ENCODE measurements at regions not wholly inside any gene's neighbourhood (a gene's known extent, or its start where the extent isn't known, plus 50 kb on each side); places are given as distances from the start of the nearest gene placed in this dataset.
"Not testable (repeated sequence)": the region's sequence is repeated elsewhere in the genome, so short reads cannot be mapped to it uniquely, and the experiment has no call there.

- DNase-seq = no peak
Measured at GRCh38 chr4:20046931-20047677, 204.6 kb upstream of the SLIT2 start.

- no peak for DNase-seq
Measured at GRCh38 chr4:20046179-20046578, 205.5 kb upstream of the SLIT2 start.

GRCh38 chr4:20044966-20045365 is 206.7 kb upstream of the SLIT2 start:
- DNase-seq = no peak

GRCh38 chr4:20044502-20044911 is 207.2 kb upstream of the SLIT2 start:
- DNase-seq = no peak

GRCh38 chr4:20043991-20044390 is 207.7 kb upstream of the SLIT2 start:
- DNase-seq = no peak

- no peak for DNase-seq
Measured at GRCh38 chr4:20042769-20043168, 208.9 kb upstream of the SLIT2 start.

- DNase-seq = no peak
Measured at GRCh38 chr4:20041839-20042407, 209.8 kb upstream of the SLIT2 start.

- no peak for DNase-seq
Measured at GRCh38 chr4:20037745-20038144, 214.0 kb upstream of the SLIT2 start.

GRCh38 chr4:20030108-20030507 is 221.6 kb upstream of the SLIT2 start:
- no peak for DNase-seq

GRCh38 chr4:20028645-20029044 is 223.1 kb upstream of the SLIT2 start:
- no peak for DNase-seq

- no peak for DNase-seq
Measured at GRCh38 chr4:20026456-20026855, 225.2 kb upstream of the SLIT2 start.

GRCh38 chr4:20022471-20022870 is 229.2 kb upstream of the SLIT2 start:
- DNase-seq = no peak

GRCh38 chr4:20020056-20020455 is 231.6 kb upstream of the SLIT2 start:
- no peak for DNase-seq

- DNase-seq = no peak
Measured at GRCh38 chr4:20019310-20020015, 232.2 kb upstream of the SLIT2 start.

GRCh38 chr4:20017777-20018115 is 234.0 kb upstream of the SLIT2 start:
- DNase-seq = no peak

GRCh38 chr4:20017070-20017776 is 234.5 kb upstream of the SLIT2 start:
- DNase-seq = no peak

GRCh38 chr4:20015636-20016224 is 236.0 kb upstream of the SLIT2 start:
- no peak for DNase-seq

GRCh38 chr4:20003836-20004558 is 247.7 kb upstream of the SLIT2 start:
- not testable (repeated sequence) for DNase-seq

- no peak for DNase-seq
Measured at GRCh38 chr4:19999775-20000414, 251.8 kb upstream of the SLIT2 start.

- DNase-seq = no peak
Measured at GRCh38 chr4:19999276-19999675, 252.4 kb upstream of the SLIT2 start.

GRCh38 chr4:19993242-19993641 is 258.5 kb upstream of the SLIT2 start:
- no peak for DNase-seq

Data from T1000 (cell line).